AML-193 (cell line): ENCODE measurements at regions not wholly inside any gene's neighbourhood (a gene's known extent, or its start where the extent isn't known, plus 50 kb on each side); places are given as distances from the start of the nearest gene placed in this dataset.
"Not testable (repeated sequence)": the region's sequence is repeated elsewhere in the genome, so short reads cannot be mapped to it uniquely, and the experiment has no call there.

Source experiments
- DNase-seq, 2 experiments: peaks; one replicate each; lab custom pipeline; 2025; lab: John Stamatoyannopoulos, UW

DNA sequence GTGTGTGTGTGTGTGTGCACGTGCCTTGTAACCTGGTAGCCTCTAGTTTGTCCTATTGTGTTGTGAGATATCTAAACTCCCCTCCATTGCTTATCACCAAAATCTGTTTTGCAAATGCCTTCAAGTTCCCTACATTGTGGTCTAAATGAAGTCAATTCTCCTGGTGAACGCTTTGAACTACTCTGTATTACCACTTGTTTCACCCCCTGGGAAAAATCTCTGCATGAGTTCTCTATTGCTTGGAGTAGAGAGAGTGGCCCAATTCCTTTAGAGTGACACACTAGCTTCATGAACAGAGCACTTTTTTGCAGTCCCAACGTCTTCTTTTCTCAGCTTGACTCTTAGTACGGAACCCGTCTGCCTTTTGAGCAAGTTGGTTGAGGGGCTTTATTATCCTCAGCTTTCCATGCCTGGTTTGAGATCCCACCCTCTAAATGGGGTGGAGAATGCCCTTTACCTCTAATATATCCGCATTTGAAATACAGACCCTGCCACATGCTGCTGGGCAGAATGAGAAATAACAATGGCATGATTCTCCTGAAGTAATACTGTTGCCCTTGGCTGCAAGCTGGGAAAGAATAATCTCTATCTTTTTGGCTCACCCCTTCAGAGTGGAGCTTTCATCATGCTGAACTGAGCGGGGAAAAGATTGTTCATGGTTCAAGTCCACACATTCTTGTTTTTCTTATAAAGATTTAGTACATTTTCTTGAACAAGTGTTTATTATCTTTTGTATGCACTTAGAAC is 2545.3 kb downstream of the PCDH9 start:
- no peak for DNase-seq

DNA sequence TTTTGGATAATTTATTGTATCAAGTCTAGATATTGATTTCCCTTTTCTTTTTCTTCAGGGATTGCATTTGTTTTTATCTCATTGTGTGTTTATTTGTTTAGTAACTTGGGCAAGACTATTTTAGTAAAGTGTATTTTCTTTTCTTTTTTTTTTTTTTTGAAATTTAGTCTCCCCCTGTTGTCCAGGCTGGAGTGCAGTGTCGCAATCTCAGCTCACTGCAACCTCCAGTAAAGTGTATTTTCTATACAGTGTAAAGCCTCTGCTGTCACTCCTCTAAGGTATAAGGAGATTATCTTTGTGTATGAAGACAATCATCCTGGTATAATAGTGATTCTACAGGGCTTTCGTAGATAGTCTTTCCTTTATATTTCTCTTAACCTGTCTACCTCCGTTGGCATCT is 2546.0 kb downstream of the PCDH9 start:
- no peak for DNase-seq

DNA sequence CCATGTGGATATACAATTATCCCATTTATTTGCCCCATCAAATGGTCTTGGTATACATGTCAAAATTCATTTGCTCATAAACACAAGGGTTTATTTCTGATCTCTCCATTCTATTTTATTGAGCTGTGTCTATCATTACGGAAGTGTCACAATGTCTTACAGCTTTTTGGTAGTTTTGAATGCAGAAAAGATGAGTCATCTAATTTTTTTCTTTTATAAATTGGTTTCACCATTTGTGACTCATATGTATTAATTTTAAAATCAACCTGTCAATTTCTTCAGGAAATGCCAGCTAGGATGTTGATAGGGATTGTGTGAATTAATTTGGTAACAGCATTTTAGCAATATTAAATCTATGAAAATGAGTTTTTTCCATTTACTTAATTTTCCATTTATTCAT is 2549.4 kb downstream of the PCDH9 start:
- no peak for DNase-seq

DNA sequence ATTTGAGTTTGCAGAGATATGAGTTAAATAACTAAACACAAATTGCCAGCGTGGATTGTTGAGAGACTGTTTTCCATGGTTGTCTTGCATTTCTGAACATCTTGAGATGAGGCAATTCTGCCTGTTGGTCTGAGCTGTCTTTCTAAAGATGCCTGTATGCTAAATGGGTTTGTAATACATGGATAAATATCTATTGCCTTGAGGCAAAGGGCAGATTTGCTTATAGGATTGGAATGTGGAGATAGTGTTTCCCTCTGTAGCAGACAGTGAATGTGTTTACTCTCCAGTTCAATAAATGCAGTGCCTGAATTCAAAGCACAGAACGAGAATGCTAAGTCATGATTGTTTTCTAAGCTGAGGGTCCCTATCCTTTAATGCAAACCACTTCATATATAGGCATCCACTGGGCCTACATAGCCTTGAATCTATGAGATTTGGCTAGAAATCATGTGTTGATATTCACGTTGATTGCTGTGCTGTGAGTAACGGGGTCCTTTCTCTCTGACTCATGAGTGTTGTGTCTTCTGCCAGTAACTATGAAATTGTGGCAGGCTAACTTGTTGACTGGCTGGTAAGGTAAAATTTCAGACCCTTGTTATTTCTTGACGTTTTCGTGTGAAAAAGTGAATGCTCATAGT is 2554.8 kb downstream of the PCDH9 start:
- no peak for DNase-seq

DNA sequence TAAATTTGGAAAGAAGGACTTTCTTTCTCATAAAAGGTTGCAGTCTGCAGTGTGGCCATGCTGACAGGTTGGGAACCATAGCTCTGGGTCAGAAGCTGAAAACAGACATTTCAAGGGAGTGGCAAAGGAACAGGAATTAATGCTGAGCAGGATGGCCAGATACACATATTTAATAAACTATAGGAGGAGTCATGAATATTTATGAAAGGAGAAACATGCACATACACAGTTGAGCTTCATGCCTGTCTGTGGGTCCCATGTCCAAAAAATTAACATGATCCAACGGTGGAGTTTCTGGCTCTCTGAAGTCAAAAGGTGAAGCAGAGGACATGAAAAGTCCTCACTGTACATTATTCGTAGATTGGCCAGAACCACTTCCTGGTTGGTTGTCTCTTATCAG is 2556.0 kb downstream of the PCDH9 start:
- DNase-seq = no peak

DNA sequence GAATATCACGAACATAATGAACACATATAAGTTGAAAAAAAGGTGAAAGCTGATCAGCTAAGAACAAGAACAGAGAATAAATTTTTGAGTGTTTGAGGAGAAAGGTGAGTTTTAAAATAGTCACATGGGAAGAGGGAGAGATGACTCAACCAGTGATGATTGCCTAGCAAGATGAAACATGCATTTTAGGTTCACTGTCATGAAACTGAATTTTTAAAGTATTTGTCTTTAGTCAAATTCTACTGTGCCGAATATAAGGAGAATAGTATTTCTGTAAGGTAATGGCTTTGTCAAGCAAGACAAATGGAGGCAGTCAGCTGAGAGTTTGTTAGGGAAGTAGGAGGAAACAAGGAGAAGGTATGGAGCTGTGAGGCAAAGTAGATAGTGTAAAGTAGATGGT is 2557.4 kb downstream of the PCDH9 start:
- DNase-seq = no peak

DNA sequence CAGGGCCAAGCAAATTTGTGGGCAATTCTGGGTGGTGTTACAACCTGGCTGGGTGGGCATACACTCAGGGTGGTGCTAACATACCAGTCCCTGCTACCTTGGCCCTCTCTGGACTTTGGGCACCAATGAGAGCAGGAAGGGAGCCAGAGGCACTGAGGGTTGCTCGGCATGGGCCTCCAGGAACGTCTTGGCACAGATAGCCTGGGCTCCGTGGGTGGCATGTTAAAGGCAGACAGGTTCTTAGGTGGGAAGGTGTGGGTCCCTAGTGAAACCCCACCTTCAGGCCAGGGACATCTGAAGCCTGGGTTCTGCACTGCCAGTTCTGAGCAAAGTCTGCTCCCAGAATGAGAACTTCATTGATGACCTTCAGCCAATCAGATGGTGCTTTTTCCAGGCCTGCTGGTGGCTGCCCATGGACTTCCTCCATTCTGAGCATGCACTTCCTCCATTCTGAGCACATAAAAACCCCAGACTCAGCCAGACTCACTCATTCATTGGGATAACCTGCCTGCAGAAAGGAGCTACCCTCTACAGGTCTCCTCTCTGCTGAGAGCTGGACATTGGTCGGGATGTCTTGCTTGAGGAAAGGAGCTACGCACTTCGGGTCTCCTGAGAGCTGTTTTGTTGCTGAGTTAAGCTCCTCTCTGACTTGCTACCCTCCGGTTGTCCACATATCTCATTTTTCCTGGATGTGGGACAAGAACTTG is 2567.1 kb downstream of the PCDH9 start:
- no peak for DNase-seq

DNA sequence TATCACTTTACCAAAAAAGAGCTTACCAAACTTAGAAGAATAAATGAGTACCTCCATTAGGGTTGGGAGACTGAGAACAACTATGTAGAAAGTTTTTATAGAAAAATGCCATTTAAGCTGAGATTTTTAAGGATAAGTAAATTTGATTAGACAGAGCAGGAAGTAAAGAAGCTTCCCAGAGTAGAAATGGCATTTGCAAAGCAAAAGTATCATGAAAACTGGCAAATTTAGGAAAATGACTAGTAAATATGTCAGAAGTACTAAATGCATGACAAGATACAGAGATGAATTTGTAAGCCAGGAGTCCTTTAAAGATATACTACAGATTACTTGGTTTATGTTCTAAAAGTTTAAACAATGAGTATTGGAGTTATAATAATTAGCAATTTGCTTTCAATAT is 2581.8 kb downstream of the PCDH9 start:
- no peak for DNase-seq

DNA sequence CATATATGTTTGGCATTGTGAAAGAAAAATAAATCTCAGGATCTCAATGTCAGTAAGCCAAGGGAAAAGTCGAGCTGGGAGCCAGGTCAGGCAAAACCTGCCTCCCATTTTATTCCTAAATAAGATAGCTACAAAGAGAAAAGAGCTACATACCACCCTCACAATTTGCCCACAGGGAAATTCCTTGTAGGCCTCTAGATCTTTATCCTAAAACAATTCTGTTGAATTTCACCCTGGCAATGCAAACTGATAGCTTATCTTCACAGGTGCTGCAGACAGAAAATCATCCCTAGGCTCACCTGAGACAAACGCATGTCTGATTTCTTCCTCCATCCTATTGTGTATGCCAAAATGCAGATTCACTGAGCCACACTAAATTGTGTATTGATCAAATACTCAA is 2587.1 kb downstream of the PCDH9 start:
- no peak for DNase-seq

DNA sequence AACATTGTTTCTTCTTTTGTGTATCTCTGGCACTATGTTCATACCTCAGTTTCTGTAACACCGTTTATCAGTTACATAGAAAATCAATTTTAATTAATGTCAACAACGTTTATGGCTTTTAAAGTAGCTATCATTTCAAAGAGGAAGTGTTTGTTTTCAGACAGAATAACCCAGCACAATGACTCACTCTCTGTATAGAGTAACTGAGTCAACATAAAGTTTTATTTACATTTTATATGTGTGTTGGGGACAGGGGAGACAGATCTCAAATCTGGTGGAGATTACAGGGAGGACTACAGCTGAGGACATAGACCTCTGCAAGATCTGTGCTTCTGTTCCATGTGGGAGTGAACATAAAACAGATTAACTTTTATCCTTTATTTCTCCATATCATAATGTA is 2590.1 kb downstream of the PCDH9 start:
- DNase-seq = no peak

DNA sequence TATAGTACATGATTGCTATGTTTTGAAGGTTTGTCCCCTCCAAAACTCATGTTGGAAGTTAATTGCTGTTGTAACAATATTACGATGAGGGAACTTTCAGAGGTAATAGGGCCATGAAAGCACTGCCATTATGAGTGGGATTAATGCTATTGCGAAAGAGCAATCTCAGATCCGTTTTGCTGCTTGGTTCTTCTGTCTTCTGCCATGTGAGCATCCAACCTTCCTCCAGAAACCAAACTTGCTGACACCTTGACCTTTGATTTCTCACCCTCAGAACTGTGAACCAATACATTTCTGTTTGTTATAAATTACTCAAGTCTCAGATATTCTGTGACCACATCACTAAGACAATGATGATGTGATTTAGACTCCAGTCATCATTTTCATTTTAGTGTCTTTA is 2590.9 kb downstream of the PCDH9 start:
- no peak for DNase-seq

DNA sequence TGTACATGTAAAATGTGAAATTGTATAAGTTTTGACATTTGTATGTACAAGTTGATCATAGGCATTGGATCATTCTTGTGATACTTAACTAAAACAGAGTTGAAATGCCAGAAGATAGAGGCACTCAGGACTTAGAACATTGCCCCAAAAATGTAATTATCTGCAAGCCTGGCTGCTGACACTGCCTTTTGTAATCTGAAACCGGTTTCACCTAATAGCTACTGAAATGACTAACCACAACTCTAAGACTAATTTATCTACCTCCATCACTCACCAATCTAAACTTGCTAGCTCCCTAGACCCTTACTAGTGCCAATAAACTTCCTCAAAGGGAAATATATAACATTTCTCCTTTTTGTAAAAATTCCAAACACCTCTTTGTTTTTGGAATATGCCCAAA is 2596.2 kb downstream of the PCDH9 start:
- no peak for DNase-seq

DNA sequence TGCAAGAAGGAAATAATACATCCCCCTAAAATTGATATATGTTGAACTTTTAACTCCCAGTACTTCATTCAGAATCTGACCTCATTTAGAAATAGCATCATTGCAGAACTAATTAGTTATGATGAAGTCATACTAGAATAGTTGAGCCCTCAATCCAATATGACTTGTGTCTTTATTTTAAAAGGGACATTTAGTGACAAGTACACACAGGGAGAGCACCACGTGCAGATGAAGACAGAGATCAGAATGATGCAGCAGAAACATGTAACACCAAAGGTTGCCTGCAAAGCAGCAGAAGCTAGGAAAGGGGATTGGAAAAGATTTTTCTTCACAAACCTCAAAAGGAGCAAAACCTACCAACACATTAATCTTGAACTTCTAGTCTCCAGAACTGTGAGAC is 2602.5 kb downstream of the PCDH9 start:
- no peak for DNase-seq

DNA sequence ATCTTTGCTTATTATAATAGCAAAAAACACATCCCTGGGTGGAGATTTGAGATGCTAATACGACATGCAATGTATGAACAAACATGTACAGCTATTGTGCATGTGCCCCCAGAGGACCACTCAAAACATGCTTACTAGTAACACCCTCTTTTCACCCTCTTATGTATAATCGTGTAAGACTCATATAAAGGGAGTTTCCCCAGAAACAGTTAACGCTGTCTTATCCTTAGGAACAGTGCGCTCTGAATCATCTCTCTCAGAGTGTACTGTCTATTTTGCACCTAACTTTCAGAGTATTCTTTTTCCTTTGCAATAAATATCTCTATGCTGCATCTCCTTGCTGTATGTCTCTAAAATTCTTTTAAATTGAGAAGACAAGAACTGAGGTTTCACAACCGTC is 2604.0 kb downstream of the PCDH9 start:
- no peak for DNase-seq

DNA sequence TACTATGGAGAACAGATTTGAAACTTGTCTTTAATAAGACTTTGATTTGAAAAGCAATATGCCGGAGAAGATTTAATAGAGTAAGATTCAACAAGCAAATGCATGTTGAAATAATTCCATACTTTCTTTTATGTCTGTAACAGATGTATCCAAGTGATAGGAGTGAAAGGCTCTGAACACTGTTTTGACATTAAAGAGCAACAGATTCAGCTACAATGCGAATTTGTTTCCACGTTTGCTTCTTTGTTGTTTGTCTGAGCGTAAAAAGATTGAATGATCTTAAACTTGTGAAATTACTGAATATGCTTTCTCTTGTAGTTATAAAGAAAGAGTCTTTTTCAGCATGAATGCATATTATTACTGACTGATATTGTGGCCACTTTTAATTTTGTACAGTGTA is 2612.9 kb downstream of the PCDH9 start:
- DNase-seq = no peak

DNA sequence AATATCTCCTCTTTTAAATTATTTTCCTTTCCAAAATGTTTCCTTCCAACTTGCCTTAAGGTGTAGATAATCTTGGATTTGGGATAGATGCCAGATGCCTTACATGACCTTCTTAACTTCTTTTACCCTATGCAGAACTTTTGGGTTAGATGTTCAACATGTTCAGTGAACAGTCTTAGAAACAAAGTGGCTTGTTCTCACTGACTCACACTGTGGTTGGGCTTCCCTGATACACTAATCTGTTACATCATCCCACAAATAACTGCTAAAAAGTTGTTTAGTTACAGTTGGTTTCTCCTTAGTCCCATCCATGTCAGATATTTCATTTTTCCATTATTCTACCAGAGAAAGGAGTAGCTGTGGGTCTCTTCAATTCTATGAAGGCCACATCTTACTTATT is 2638.2 kb downstream of the PCDH9 start:
- DNase-seq = no peak

DNA sequence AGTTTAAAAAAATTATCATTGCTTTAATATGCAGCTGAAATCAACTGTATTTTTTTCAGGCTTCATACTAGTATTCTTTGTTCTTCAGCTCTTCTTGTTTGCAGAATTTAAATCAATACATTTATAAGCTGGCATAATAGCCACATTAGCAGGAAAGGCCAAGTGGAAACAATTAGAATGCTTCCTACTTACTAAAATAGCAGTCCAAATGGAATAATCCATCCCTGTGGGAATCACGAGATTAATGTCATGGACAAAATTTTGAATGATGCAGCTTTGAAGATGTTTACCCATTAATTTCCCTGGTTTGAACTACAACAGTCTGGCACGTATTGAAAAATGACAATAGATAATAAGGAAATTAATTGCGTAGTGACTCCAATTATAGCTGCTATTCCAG is 2650.8 kb downstream of the PCDH9 start:
- no peak for DNase-seq

DNA sequence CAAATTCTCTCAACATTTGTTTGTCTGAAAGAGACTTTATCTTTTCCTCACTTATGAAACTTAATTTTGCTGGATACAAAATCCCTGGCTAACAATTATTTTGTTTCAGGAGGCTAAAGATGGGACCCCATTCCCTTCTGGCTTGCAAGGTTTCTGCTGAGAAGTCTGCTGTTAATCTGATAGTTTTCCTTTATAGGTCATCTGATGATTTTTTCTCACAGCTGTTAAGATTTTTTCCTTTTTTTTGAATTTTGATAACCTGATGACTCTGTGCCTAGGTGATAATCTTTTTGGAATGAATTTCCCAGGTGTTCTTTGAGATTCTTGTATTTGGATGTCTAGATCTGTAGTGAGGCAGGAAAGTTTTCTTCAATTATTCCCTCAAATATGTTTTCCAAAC is 2661.4 kb downstream of the PCDH9 start:
- DNase-seq = no peak

DNA sequence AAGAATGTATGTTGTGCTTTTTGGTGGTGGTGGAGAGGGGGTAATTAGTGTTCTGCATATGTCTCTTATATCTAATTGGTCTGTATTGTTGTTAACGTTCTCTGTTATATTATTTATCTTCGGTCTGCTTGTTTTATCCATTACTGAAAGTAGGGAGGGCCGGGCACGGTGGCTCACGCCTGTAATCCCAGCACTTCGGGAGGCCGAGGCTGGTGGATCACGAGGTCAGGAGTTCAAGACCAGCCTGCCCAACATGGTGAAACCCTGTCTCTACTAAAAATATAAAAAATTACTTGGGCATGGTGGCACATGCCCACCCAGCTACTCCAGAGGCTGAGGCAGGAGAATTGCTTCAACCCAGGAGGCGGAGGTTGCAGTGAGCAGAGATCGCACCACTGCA is 2672.1 kb downstream of the PCDH9 start:
- DNase-seq = not testable (repeated sequence)

DNA sequence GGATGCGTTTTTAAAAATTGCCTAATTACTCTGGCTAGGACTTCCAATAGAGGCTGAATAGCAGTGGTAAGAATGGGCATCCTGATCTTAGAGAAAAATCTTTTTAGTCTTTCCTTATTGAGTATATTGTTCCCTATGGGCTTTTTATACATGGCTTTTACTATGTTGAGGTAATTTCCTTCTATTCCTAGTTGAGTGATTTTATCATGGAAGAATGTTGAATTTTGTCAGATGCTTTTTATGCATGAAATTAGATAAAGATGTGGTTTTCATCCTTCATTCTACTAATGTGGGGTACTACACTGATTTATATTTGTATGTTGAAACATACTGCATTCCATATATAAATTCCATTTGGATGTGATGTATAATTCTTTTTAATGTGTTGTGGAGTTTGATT is 2673.8 kb downstream of the PCDH9 start:
- DNase-seq = no peak

DNA sequence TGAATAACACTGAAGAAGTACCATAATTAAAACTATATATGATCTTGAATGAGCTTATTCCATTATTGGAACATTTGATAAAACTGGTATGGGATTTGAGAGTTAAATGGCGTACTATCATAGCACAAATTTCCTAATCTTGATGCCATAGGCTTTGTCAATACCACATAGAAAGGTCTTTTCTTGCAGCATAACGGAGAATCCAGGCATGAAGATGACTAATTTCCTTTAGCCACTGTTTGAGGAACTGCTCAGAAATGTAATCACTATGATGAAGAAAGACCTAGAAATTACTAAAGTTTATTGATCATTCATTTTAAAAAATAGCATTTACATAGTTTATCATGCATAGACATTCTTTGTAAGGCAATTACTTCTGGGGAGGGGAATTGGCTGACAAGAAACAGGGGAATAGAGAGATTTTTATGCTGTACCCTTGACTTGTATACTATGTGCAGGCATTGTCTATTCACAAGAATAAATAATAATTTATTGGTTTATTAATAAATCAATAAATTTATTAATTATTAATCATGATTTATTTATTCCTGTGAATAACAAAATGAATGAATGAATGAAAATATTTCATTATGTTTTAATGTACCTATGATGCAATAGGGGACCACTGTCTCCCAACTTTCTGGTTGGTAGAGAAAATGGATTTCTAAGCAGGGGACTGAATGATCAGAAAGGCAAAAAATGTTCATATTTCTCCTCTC is 2676.6 kb downstream of the PCDH9 start:
- DNase-seq = peak; percentile 4 to 23

DNA sequence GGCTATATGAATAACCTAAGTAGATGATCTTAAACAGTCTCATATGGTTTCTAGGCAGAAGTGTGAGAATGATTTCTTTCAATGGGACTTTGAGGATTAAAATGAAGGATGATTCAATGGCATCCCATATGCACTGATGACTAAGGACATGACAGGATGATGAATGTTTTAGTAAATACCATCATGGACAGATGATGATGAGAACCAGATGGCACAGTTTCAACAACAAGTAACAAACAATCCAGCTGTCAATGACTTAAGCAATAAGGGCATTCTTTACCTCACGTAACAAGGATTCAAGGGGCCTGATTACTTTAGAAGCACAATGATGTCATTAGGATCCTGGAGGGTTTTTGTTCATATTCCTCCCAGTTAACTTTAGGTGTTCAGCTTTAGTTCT is 2678.4 kb downstream of the PCDH9 start:
- no peak for DNase-seq

DNA sequence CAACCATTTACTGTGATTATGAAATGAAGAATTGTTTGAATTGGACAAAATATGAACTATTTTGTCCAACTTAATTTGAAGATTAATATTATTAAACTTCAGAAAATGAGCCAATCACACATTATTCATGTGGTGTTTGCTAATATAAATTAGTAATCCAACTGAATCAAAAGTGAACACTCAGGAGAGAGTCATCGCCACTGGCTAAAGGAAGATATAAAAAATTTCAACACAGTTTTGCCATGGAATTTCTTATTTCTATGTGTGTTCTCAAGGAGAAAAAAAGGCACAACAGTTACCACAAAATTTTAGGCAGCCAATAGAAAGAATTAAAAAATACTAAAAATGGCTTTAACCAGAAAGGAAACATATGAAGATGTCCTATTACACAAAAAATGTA is 2683.8 kb downstream of the PCDH9 start:
- DNase-seq = no peak
